Stimulated activated CD8-positive, alpha-beta memory T cell treated with anti-CD3 and anti-CD28 coated beads, Interleukin-15, amount 100 ng/mL, for 1 hour (primary cell): ENCODE measurements at regions not wholly inside any gene's neighbourhood (a gene's known extent, or its start where the extent isn't known, plus 50 kb on each side); places are given as distances from the start of the nearest gene placed in this dataset.
"Not testable (repeated sequence)": the region's sequence is repeated elsewhere in the genome, so short reads cannot be mapped to it uniquely, and the experiment has no call there.

Experiments used
- DNase-seq: peaks from one replicate; pipeline ENCODE4 v3.0.0-alpha.2; 2020; ENCODE audit warnings: low read depth

GRCh38 chr5:162990063-162990462 is 447.3 kb upstream of the CCNG1 start:
- DNase-seq, result no peak

DNA sequence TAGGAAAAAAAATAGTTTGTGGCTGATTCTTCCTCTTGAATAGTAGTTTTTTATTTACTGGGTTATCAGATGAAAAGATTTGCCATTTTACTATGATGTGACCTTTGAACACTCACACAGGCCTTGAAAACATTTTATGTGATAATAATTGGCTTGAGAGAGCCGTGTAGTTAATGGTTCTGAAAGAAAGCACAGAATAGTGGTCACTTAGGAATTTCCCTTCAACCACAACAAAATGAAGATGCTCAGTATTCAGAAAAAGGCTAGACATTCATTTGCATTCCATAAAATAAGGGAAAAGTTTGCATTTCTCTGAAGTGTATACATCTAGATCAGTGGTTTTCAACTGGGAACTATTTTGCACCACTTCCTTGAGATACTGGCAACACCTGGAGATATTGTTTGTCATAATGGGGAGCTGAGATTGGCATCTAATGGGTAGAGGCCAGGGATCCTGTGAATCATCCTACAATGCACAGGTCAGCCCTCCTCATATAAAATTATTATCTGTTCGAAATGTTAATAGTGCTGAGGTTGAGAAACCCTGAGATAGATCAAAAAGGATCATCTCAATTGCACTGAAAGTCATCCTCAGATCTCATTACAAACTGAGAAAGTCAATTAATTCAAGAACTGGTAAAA is 446.4 kb upstream of the CCNG1 start:
- no peak for DNase-seq

- DNase-seq, result no peak
Observed at GRCh38 chr5:162995568-162995967, 441.8 kb upstream of the CCNG1 start.

- no peak for DNase-seq
Observed at GRCh38 chr5:162996053-162996452, 441.3 kb upstream of the CCNG1 start.

DNA sequence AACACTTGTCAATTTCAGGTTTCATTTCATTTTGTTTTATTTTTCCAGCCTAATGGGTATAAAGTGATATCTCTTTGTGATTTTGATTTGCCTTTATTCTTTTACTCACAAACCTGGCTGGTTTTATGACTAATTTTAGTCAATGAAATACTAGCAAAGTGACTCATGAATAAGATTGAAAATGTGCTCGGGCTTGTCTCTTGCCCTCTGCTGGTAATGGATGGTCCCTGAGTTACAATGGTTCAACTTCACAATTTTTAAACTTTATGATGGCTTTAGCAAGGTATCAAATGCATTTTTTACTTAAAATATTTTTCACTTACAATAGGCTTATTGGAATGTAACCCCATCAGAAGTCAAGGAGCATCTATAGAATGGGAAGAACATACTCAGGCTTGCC is 431.4 kb upstream of the CCNG1 start:
- DNase-seq, result no peak

DNA sequence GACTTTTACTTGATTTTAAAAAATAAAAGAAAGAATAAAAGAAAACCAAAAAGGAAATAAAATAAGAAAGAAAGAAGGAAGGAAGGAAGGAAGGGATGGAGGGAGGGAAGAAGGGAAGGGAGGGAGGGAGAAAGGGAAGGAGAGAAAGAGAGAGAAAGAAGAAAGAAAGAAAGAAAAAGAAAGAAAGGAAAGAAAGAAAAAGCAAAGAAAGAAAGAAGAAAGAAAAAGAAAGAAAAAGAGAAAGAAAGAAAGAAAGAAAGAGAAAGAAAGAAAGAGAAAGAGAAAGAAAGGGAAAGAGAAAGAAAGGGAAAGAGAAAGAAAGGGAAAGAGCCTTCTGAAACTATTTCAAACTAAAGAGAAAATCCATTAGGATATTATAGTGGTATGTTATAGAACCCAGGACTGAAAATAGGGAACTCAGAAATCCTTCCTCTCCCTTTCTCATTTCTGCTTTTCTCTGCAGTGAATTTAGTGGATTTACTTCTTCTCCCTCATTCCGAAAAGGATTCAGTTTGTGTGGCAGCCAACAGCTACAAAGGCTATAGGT is 414.7 kb upstream of the CCNG1 start:
- no peak for DNase-seq

- DNase-seq, result no peak
Observed at GRCh38 chr5:163023846-163024245, 413.5 kb upstream of the CCNG1 start.

GRCh38 chr5:163024936-163025335 is 412.5 kb upstream of the CCNG1 start:
- DNase-seq, result no peak

DNA sequence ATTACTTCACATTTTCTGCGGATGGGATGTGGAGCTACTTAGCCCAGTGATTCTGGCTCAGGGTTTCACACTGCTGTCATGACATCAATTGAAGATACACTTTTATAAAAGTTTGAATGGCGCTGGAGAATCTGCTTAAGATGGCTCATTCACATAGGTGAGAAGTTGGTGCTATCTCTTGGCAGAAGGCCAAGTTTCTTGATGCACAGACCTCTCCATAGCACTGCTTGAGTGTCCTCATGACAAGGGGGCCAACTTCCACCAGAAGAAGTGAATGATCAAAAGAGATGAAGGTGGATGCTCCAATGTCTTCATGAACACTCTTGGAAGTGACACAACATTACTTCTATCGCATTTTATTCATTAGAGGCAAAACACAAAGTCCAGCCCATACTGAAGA is 403.7 kb upstream of the CCNG1 start:
- DNase-seq, result no peak

GRCh38 chr5:163041254-163041653 is 396.1 kb upstream of the CCNG1 start:
- no peak for DNase-seq

DNA sequence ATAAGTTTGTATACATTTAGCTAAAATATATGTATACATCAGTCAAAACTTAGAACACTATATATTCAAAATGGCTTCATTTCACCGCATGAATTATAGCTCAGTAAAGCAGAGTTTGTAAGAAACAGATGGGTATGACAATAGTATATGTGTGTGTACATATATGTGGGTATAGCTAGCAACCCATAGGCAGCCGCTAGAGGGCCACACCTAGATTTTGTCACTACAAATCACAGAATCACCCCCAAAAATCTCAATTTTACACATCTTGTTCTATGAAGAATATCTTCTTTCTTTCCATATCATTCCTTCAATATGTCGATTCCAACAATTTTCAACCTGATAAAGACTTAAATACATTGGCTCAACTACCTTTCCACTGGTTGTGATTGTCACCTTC is 357.8 kb upstream of the CCNG1 start:
- DNase-seq, result no peak

DNA sequence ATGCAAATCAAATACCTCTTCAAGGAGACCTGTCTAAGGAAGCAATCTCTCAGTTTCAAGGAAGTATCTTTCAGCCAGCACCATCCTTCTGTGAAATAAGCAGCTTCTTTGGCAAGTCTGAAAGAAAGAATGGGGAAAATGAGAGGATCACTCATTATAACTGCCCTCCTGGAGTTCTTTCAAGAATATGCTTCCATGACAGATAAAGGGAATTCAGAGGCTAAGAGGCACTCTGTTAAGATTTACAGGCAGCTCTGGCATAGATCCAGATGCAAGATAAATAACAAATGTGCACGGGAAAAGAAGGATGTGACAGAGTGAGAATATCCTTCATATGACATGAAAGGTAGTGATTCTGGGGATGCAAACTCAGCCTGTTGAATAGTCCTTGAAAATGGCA is 348.2 kb upstream of the CCNG1 start:
- no peak for DNase-seq

DNA sequence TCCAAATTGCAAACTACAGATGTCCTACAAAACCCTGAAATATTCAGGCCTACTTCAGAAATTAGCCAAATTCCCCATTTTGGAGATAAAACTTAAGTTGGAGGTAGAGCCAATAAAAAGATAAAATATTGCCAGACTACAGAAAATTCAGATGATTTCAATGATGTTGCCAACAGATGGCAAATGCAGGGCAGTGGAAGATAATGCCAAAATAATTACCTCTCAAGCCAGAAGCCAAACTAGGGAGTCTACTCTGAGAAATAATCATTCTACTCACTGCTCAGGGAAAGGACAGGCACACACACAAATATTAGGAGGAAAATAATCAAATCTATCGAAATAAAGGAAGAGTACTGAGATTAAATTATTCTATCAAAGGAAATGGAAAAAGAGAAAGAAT is 347.5 kb upstream of the CCNG1 start:
- no peak for DNase-seq

GRCh38 chr5:163094492-163095180 is 342.8 kb upstream of the CCNG1 start:
- DNase-seq, result no peak

DNA sequence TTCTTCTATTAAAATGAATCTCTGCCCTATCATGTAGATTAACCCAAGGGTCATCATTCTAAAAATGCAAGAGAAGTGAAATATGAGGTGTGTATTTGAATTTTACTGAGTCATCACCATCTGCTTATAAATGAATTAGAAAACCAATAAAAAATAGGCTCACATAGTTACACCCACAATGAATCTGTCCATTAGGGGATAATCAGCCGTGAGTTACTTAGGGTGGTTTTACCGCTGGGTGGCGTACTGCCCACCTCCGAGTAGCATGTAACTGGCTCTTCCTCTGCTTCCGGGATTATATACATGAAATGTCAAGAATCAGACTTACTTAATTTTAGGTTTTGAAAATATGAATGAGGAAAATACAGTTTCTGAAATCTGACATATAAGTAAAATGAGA is 332.9 kb upstream of the CCNG1 start:
- no peak for DNase-seq

DNA sequence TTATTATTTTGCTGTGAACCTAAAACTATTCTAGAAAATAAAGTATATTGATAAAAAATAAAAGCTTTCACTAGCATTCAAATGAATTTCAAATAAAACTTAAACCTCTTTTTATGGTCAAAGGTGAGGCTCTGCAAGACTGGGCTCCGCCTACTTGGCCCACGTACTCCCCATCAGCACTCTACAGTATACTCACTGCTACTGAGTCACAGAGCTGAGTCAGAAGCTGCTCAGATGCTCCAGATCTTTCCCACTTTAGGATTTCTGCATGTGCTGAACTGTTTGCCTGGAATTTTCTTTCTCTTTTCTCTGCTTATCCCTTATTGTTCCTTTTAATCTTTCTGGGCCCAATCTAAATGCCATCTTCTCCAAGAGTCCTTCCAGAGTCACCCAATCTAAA is 331.9 kb upstream of the CCNG1 start:
- no peak for DNase-seq

- no peak for DNase-seq
Observed at GRCh38 chr5:163106098-163106497, 331.3 kb upstream of the CCNG1 start.

GRCh38 chr5:163108351-163108750 is 329.0 kb upstream of the CCNG1 start:
- no peak for DNase-seq

DNA sequence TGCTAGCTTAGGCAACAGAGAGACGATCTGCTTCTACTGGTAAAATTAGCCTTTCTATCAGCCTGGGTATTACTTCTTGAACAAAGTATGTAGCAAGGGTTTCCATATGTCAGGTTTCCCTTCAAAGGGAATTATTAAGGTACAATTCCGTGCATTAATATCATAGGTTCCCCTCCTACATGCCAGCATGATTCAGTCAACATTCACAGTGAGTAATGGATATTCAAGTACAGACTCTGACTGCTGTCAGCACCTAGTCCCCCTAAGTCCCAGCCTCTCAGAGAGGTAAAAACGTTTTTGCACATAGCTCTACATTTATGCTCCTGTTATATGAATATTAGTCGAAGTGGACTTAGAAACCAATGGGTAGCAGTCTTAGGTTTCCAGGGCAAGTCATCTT is 322.4 kb upstream of the CCNG1 start:
- no peak for DNase-seq

DNA sequence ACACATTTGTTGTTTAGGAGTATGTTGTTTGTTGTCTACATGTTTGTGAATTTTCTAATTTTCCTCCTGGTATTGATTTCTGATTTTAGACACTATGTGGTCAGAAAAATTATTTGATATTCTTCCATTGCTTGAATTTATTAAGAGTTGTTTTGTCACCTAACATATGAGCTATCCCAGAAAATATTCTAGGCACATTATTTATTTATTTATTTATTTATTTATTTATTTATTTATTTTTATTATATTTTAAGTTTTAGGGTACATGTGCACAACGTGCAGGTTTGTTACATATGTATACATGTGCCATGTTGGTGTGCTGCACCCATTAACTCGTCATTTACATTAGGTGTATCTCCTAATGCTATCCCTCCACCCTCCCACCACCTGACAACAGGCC is 320.8 kb upstream of the CCNG1 start:
- DNase-seq, result not testable (repeated sequence)

GRCh38 chr5:163134061-163134460 is 303.3 kb upstream of the CCNG1 start:
- DNase-seq, result no peak

DNA sequence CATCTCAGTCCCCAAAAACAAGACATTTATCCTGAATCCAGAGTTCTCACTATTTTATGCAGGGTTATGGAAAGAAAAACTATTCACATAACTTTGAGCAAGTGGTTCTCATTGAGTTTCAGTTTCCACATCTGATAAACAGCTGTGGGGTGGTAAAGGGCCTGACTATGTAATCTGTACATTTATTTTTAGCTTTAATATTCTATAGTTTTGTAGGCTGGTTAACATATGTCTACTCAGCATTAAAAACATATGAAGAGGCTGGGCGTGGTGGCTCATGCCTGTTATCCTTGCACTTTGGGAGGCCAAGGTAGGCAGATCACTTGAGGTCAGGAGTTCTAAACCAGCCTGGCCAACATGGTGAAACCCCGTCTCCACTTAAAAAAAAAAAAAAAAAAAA is 301.5 kb upstream of the CCNG1 start:
- DNase-seq, result no peak

GRCh38 chr5:163161512-163161911 is 275.9 kb upstream of the CCNG1 start:
- DNase-seq, result no peak

DNA sequence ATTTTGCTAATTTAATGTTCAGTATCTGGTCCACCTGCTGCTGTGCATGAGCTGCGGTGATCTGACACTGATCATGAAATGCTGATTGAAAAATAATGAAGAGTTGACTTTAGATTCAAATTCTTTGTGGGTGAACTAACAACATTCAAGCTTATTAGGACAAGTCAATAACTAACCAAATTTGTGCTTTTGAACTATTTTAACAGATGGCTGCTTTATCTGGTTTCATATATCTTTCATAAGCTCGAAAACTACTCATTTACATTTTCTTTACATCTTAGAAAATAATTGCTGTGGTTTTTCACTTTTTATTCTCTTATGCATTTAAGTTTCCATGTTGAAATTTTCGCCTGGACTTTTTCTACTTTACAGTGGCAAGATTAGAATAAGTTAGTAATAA is 274.8 kb upstream of the CCNG1 start:
- no peak for DNase-seq
